ENCODE measurements at regions not wholly inside any gene's neighbourhood (a gene's known extent, or its start where the extent isn't known, plus 50 kb on each side); places are given as distances from the start of the nearest gene placed in this dataset.

DNA sequence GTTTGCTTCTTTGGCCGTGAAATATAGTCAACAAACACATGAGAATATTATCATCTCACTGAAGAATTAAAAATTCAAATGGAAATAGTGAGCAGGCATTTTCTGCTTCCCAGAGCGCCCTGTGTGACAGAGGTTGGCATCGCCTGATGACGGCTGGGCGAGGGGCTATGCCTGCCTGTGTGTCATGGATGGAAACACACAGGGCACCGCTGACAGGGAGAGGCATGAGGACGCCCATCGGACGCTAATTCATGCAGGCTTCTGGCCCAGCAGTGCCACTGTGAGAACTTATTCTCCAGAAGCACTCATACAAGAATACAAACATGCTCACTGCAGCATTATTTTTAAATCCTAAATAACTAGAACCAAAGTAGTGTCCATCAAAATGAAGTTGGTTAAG is 61.4 kb upstream of the OTOS start:
- no peak for TF ChIP-seq EZH2 (IDR thresholded peaks at IDR 0.05; ENCODE audit: borderline replicate concordance, low read depth, low read length, severe bottlenecking)
- TF ChIP-seq, protein P1, sequence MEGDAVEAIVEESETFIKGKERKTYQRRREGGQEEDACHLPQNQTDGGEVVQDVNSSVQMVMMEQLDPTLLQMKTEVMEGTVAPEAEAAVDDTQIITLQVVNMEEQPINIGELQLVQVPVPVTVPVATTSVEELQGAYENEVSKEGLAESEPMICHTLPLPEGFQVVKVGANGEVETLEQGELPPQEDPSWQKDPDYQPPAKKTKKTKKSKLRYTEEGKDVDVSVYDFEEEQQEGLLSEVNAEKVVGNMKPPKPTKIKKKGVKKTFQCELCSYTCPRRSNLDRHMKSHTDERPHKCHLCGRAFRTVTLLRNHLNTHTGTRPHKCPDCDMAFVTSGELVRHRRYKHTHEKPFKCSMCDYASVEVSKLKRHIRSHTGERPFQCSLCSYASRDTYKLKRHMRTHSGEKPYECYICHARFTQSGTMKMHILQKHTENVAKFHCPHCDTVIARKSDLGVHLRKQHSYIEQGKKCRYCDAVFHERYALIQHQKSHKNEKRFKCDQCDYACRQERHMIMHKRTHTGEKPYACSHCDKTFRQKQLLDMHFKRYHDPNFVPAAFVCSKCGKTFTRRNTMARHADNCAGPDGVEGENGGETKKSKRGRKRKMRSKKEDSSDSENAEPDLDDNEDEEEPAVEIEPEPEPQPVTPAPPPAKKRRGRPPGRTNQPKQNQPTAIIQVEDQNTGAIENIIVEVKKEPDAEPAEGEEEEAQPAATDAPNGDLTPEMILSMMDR (IDR thresholded peaks at IDR 0.05; ENCODE audit: borderline replicate concordance, extremely low read depth, low read length, poor library complexity, severe bottlenecking): no peak
